ENCODE measurements at regions not wholly inside any gene's neighbourhood (a gene's known extent, or its start where the extent isn't known, plus 50 kb on each side); places are given as distances from the start of the nearest gene placed in this dataset.

DNA sequence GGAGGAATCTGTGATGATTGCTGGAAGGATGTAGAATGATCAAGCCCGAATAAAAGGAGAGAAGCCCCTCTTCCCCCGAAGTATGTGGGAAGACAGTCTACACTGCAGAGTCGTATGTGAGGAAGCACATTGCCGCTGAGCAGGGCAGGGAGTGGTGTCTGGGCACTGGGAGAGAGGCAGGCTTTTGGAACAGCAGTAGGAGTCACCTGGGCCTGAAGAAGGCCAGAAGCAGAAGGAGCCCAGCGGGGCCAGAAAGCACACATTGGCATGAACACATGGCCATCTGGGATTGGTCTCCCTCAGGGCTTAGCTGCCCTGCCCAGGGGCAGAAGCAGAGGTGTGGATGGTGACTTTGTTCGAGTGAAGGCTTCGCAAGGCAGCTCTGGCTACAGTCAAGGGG is 162.8 kb downstream of the ERCC6L2 start (continued):
- TF ChIP-seq, protein P1, sequence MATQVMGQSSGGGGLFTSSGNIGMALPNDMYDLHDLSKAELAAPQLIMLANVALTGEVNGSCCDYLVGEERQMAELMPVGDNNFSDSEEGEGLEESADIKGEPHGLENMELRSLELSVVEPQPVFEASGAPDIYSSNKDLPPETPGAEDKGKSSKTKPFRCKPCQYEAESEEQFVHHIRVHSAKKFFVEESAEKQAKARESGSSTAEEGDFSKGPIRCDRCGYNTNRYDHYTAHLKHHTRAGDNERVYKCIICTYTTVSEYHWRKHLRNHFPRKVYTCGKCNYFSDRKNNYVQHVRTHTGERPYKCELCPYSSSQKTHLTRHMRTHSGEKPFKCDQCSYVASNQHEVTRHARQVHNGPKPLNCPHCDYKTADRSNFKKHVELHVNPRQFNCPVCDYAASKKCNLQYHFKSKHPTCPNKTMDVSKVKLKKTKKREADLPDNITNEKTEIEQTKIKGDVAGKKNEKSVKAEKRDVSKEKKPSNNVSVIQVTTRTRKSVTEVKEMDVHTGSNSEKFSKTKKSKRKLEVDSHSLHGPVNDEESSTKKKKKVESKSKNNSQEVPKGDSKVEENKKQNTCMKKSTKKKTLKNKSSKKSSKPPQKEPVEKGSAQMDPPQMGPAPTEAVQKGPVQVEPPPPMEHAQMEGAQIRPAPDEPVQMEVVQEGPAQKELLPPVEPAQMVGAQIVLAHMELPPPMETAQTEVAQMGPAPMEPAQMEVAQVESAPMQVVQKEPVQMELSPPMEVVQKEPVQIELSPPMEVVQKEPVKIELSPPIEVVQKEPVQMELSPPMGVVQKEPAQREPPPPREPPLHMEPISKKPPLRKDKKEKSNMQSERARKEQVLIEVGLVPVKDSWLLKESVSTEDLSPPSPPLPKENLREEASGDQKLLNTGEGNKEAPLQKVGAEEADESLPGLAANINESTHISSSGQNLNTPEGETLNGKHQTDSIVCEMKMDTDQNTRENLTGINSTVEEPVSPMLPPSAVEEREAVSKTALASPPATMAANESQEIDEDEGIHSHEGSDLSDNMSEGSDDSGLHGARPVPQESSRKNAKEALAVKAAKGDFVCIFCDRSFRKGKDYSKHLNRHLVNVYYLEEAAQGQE (IDR thresholded peaks at IDR 0.05; ENCODE audit: unreplicated experiment): no peak
- no peak for TF ChIP-seq NANOG (IDR thresholded peaks at IDR 0.05; ENCODE audit: borderline replicate concordance)
- TF ChIP-seq ZNF114 (CRISPR knock-in tag; IDR thresholded peaks at IDR 0.05): no peak
- TF ChIP-seq JUNB (IDR thresholded peaks at IDR 0.05; ENCODE audit: unreplicated experiment): no peak
- no peak for TF ChIP-seq POLR2AphosphoS5 (IDR thresholded peaks at IDR 0.05; ENCODE audit: low read depth)

DNA sequence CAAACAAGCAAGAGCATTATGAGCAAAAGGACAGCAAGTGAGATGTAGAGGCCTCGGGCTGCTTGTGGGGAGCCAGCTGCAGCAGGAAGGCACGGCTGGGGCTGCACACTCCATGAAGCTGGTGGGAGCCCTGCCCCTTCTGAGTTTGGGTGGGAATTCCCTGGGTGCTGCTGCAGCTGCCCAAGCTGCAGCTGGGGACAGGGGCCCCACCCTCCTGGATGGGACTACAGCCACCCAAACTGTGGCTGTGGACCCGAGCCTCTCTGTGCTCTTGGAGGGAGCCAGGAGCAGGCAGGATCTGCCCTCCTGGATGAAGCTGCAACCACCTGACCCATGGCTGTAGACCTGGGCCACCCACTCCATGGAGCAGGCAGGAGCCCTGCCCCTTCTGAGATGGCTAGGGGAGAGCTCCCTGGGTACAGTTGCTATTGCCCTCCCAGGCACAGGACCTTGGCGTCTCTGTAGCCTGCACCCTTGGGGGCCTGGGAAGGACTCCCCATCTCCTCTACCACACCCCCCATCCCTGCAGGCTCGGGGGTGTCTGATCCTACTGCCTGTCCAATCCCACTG is 159.1 kb downstream of the ERCC6L2 start:
- no peak overlapping the region for H3K4me2 ChIP-seq
- Mint-ChIP-seq H3K27me3 (ENCODE audit: insufficient read depth, low read depth, poor library complexity) (peaks cover 8% of the 10 kb centered on the region), H3K36me3 (ENCODE audit: low read depth) (peaks cover 27% of the 10 kb centered on the region), H3K4me3 (no peak overlapping the region), H3K9me3 (peaks cover 47% of the 10 kb centered on the region), H3K4me1 (no peaks in the 10 kb centered on the region; the same call in 2 of the 3 replicates), H3K27ac (no peak overlapping the region)
- no peak overlapping the region for H3K27ac ChIP-seq (ENCODE audit: low read depth)
- H3K4me1 ChIP-seq (ENCODE audit: insufficient read depth): no peaks in the 10 kb centered on the region
- H2AFZ ChIP-seq: no peak overlapping the region
- H3K4me3 ChIP-seq: no peak overlapping the region
- no peaks in the 10 kb centered on the region for H3K9me2 ChIP-seq (ENCODE audit: insufficient read depth)
- no peaks in the 10 kb centered on the region for H3K79me2 ChIP-seq (replicated peaks; ENCODE audit: insufficient read depth)
- DNase-seq (ENCODE audit: low spot score) (no peak), ATAC-seq (no peak)
- no peaks in the 10 kb centered on the region for H3F3A ChIP-seq (replicated peaks; ENCODE audit: low read depth)
- peaks cover 3% of the 10 kb centered on the region for H3K27me3 ChIP-seq (ENCODE audit: insufficient read depth)
- no peaks in the 10 kb centered on the region for H4K20me1 ChIP-seq (replicated peaks; ENCODE audit: insufficient read depth)
- H3K36me3 ChIP-seq (ENCODE audit: insufficient read depth): peaks cover 3% of the 10 kb centered on the region; the same call in 1 of the 2 replicates
- TF ChIP-seq, protein P2, sequence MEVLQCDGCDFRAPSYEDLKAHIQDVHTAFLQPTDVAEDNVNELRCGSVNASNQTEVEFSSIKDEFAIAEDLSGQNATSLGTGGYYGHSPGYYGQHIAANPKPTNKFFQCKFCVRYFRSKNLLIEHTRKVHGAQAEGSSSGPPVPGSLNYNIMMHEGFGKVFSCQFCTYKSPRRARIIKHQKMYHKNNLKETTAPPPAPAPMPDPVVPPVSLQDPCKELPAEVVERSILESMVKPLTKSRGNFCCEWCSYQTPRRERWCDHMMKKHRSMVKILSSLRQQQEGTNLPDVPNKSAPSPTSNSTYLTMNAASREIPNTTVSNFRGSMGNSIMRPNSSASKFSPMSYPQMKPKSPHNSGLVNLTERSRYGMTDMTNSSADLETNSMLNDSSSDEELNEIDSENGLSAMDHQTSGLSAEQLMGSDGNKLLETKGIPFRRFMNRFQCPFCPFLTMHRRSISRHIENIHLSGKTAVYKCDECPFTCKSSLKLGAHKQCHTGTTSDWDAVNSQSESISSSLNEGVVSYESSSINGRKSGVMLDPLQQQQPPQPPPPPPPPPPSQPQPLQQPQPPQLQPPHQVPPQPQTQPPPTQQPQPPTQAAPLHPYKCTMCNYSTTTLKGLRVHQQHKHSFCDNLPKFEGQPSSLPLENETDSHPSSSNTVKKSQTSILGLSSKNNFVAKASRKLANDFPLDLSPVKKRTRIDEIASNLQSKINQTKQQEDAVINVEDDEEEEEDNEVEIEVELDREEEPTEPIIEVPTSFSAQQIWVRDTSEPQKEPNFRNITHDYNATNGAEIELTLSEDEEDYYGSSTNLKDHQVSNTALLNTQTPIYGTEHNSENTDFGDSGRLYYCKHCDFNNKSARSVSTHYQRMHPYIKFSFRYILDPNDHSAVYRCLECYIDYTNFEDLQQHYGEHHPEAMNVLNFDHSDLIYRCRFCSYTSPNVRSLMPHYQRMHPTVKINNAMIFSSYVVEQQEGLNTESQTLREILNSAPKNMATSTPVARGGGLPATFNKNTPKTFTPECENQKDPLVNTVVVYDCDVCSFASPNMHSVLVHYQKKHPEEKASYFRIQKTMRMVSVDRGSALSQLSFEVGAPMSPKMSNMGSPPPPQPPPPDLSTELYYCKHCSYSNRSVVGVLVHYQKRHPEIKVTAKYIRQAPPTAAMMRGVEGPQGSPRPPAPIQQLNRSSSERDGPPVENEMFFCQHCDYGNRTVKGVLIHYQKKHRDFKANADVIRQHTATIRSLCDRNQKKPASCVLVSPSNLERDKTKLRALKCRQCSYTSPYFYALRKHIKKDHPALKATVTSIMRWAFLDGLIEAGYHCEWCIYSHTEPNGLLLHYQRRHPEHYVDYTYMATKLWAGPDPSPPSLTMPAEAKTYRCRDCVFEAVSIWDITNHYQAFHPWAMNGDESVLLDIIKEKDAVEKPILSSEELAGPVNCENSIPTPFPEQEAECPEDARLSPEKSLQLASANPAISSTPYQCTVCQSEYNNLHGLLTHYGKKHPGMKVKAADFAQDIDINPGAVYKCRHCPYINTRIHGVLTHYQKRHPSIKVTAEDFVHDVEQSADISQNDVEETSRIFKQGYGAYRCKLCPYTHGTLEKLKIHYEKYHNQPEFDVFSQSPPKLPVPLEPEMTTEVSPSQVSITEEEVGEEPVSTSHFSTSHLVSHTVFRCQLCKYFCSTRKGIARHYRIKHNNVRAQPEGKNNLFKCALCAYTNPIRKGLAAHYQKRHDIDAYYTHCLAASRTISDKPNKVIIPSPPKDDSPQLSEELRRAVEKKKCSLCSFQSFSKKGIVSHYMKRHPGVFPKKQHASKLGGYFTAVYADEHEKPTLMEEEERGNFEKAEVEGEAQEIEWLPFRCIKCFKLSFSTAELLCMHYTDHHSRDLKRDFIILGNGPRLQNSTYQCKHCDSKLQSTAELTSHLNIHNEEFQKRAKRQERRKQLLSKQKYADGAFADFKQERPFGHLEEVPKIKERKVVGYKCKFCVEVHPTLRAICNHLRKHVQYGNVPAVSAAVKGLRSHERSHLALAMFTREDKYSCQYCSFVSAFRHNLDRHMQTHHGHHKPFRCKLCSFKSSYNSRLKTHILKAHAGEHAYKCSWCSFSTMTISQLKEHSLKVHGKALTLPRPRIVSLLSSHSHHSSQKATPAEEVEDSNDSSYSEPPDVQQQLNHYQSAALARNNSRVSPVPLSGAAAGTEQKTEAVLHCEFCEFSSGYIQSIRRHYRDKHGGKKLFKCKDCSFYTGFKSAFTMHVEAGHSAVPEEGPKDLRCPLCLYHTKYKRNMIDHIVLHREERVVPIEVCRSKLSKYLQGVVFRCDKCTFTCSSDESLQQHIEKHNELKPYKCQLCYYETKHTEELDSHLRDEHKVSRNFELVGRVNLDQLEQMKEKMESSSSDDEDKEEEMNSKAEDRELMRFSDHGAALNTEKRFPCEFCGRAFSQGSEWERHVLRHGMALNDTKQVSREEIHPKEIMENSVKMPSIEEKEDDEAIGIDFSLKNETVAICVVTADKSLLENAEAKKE (CRISPR knock-in tag; IDR thresholded peaks at IDR 0.05): no peak
- TF ChIP-seq ZNF114 (CRISPR knock-in tag; IDR thresholded peaks at IDR 0.05): no peak
- TF ChIP-seq POLR2AphosphoS5 (IDR thresholded peaks at IDR 0.05; ENCODE audit: low read depth): no peak
- no peak for TF ChIP-seq STAT1 (IDR thresholded peaks at IDR 0.05; ENCODE audit: unreplicated experiment)
- no peak for TF ChIP-seq EZH2 (IDR thresholded peaks at IDR 0.05; ENCODE audit: low read depth, unreplicated experiment)
- TF ChIP-seq JUNB (IDR thresholded peaks at IDR 0.05; ENCODE audit: unreplicated experiment): no peak
- TF ChIP-seq, protein P3, sequence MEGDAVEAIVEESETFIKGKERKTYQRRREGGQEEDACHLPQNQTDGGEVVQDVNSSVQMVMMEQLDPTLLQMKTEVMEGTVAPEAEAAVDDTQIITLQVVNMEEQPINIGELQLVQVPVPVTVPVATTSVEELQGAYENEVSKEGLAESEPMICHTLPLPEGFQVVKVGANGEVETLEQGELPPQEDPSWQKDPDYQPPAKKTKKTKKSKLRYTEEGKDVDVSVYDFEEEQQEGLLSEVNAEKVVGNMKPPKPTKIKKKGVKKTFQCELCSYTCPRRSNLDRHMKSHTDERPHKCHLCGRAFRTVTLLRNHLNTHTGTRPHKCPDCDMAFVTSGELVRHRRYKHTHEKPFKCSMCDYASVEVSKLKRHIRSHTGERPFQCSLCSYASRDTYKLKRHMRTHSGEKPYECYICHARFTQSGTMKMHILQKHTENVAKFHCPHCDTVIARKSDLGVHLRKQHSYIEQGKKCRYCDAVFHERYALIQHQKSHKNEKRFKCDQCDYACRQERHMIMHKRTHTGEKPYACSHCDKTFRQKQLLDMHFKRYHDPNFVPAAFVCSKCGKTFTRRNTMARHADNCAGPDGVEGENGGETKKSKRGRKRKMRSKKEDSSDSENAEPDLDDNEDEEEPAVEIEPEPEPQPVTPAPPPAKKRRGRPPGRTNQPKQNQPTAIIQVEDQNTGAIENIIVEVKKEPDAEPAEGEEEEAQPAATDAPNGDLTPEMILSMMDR (conservative IDR thresholded peaks at IDR 0.05; ENCODE audit: low read depth in 2 of 2): no peak
- TF ChIP-seq, protein P1 (IDR thresholded peaks at IDR 0.05; ENCODE audit: unreplicated experiment): no peak
